HL-60 (cell line): ENCODE measurements at regions not wholly inside any gene's neighbourhood (a gene's known extent, or its start where the extent isn't known, plus 50 kb on each side); places are given as distances from the start of the nearest gene placed in this dataset.

ENCODE experiments used
- DNase-seq, 2 experiments: peaks; one replicate each; pipeline ENCODE4 v3.0.0-alpha.2; 2010 to 2020; ENCODE audit warnings: low read depth in 1 of 2, low spot score in 1 of 2
- H3K27ac ChIP-seq: fragments of 250-450 bp; sonication (Bioruptor Pico); replicated peaks from 2 replicates; pipeline ENCODE4 v1.5.1; 2020; ENCODE audit warnings: mild to moderate bottlenecking, moderate library complexity
- H3K27me3 ChIP-seq: fragments of 250-450 bp; sonication (Bioruptor Pico); 2 replicates; pipeline ENCODE4 v1.5.1; 2021; ENCODE audit warnings: mild to moderate bottlenecking, moderate library complexity; ENCODE audit not compliant: insufficient read depth, poor library complexity, severe bottlenecking
- H3K4me3 ChIP-seq: replicated peaks from 2 replicates; pipeline ENCODE4 v1.5.1; 2011; ENCODE audit warnings: mild to moderate bottlenecking, control low read depth, low read length; ENCODE audit not compliant: insufficient read depth
- CTCF ChIP-seq: IDR thresholded peaks from one replicate; pipeline ENCODE4 v1.5.1; 2011; ENCODE audit warnings: low read length, control low read depth, inconsistent platforms; ENCODE audit not compliant: insufficient read depth
- GABPA ChIP-seq: IDR thresholded peaks from 2 replicates; pipeline ENCODE4 v1.6.1; 2012; ENCODE audit warnings: low read depth
- POLR2AphosphoS5 ChIP-seq: IDR thresholded peaks from 2 replicates; pipeline ENCODE4 v1.6.1; 2012; ENCODE audit warnings: low read depth
- REST ChIP-seq: IDR thresholded peaks from 2 replicates; pipeline ENCODE4 v1.6.1; 2012; ENCODE audit warnings: low read depth; ENCODE audit not compliant: insufficient replicate concordance
- SPI1 ChIP-seq: IDR thresholded peaks from 2 replicates; pipeline ENCODE4 v1.6.1; 2012; ENCODE audit warnings: low read depth, mild to moderate bottlenecking, borderline replicate concordance

- Histone ChIP-seq H3K27ac (no peak overlapping the region), H3K27me3 (no peaks in the 10 kb centered on the region), H3K4me3 (no peak overlapping the region)
- DNase-seq: no peak
- TF ChIP-seq REST (no peak), POLR2AphosphoS5 (no peak), GABPA (no peak), CTCF (no peak), SPI1 (no peak)
These were observed 98.1 kb upstream of the CDC42EP3 start for GRCh38 chr2:37769551-37769950.

GRCh38 chr2:37770797-37771196, 99.4 kb upstream of the CDC42EP3 start:
- Histone ChIP-seq H3K27ac (no peak overlapping the region), H3K4me3 (no peak overlapping the region), H3K27me3 (no peaks in the 10 kb centered on the region)
- TF ChIP-seq CTCF (no peak), REST (no peak), GABPA (no peak), SPI1 (no peak), POLR2AphosphoS5 (no peak)
- no peak for DNase-seq

GRCh38 chr2:37771600-37772088, 100.2 kb upstream of the CDC42EP3 start:
- TF ChIP-seq GABPA (no peak), SPI1 (no peak), CTCF (no peak), POLR2AphosphoS5 (no peak), REST (no peak)
- Histone ChIP-seq H3K4me3 (no peak overlapping the region), H3K27me3 (no peaks in the 10 kb centered on the region), H3K27ac (no peak overlapping the region)
- DNase-seq: no peak
